H1 (cell line): ENCODE measurements at regions not wholly inside any gene's neighbourhood (a gene's known extent, or its start where the extent isn't known, plus 50 kb on each side); places are given as distances from the start of the nearest gene placed in this dataset.

ENCODE experiments used
- CTCF ChIA-PET: fragments of 300-600 bp; sonication (Branson Sonifier 250); formaldehyde crosslinking; loops from one replicate; lab custom pipeline; 2021; ENCODE audit not compliant: partially characterized antibody; lab: Charles Lee
- POLR2A ChIA-PET: fragments of 300-600 bp; sonication (Branson Sonifier 250); formaldehyde crosslinking; loops from one replicate; lab custom pipeline; 2021; ENCODE audit warnings: inconsistent platforms; ENCODE audit not compliant: partially characterized antibody; lab: Charles Lee
- DNase-seq, 2 experiments: peaks; one replicate each; pipeline versions ENCODE4 v3.0.0 to v3.0.0-alpha.2; 2010 to 2022; ENCODE audit warnings: low spot score in 2 of 2, low read depth in 1 of 2, mixed read lengths in 1 of 2
- FAIRE-seq: peaks from 2 replicates; lab custom pipeline; 2011; peaks lifted over from hg19 to GRCh38; lab: Jason Lieb, UNC
- H2AFZ ChIP-seq: 2 replicates; pipeline ENCODE4 v1.8.1; 2012; ENCODE audit warnings: low read length, inconsistent platforms
- H2AK5ac ChIP-seq: 2 replicates; pipeline ENCODE4 v1.6.1; 2013; ENCODE audit warnings: low read depth, low read length
- H2BK120ac ChIP-seq: replicated peaks from 2 replicates; pipeline ENCODE3; 2013; ENCODE audit warnings: low read depth, low read length, inconsistent platforms
- H2BK12ac ChIP-seq: 2 replicates; pipeline ENCODE4 v1.6.1; 2013; ENCODE audit warnings: low read depth, low read length
- H2BK15ac ChIP-seq: 2 replicates; pipeline ENCODE4 v1.6.1; 2013; ENCODE audit warnings: low read length
- H2BK20ac ChIP-seq: 2 replicates; pipeline ENCODE4 v1.6.1; 2013; ENCODE audit warnings: low read length
- H2BK5ac ChIP-seq: 2 replicates; pipeline ENCODE4 v1.6.1; 2013; ENCODE audit warnings: low read depth, low read length
- H3K14ac ChIP-seq: 2 replicates; pipeline ENCODE4 v1.6.1; 2013; ENCODE audit warnings: inconsistent platforms; ENCODE audit not compliant: insufficient read length
- H3K18ac ChIP-seq: 2 replicates; pipeline ENCODE4 v1.6.1; 2013; ENCODE audit warnings: low read length; ENCODE audit errors: extremely low read depth
- H3K23ac ChIP-seq: 2 replicates; pipeline ENCODE4 v1.6.1; 2013; ENCODE audit warnings: inconsistent platforms; ENCODE audit not compliant: insufficient read length
- H3K23me2 ChIP-seq: 2 replicates; pipeline ENCODE4 v1.6.1; 2013; ENCODE audit warnings: low read depth, low read length
- H3K27ac ChIP-seq: 2 replicates; pipeline ENCODE4 v1.6.1; 2011; ENCODE audit warnings: low read depth, low read length, inconsistent platforms
- H3K27me3 ChIP-seq, 4 experiments: replicated peaks in 1 of 4; 1 replicate in 1 of 4; 2 replicates in 3 of 4; pipeline versions ENCODE4 v1.6.1 to v1.8.1; 2011 to 2013; ENCODE audit warnings: low read length in 3 of 4, mild to moderate bottlenecking in 3 of 4, inconsistent platforms in 2 of 4, mixed read lengths in 2 of 4, moderate library complexity in 1 of 4; ENCODE audit not compliant: control insufficient read depth in 3 of 4, insufficient read depth in 3 of 4; ENCODE audit errors: extremely low read depth in 1 of 4
- H3K36me3 ChIP-seq, 4 experiments: 2 replicates each; pipeline versions ENCODE4 v1.6.1 to v1.8.1; 2011 to 2013; ENCODE audit warnings: mild to moderate bottlenecking in 4 of 4, low read length in 3 of 4, moderate library complexity in 2 of 4, control low read depth in 1 of 4, inconsistent platforms in 1 of 4; ENCODE audit not compliant: insufficient read depth in 4 of 4, control insufficient read depth in 2 of 4
- H3K4ac ChIP-seq: replicated peaks from 2 replicates; pipeline ENCODE3; 2013; ENCODE audit warnings: low read length, low read depth, mixed read lengths, inconsistent platforms; ENCODE audit not compliant: insufficient read length
- H3K4me1 ChIP-seq, 4 experiments: replicated peaks in 1 of 4; 1 replicate in 1 of 4; 2 replicates in 3 of 4; pipeline versions ENCODE4 v1.6.1 to v1.8.1; 2011 to 2013; ENCODE audit warnings: low read length in 3 of 4, inconsistent platforms in 2 of 4, mixed read lengths in 1 of 4; ENCODE audit not compliant: insufficient read depth in 4 of 4, control insufficient read depth in 3 of 4
- H3K4me2 ChIP-seq, 2 experiments: 2 replicates each; pipeline versions ENCODE4 v1.6.1 to v1.8.1; 2011 to 2013; ENCODE audit warnings: low read depth in 2 of 2, low read length in 2 of 2, control low read depth in 1 of 2, inconsistent platforms in 1 of 2, mild to moderate bottlenecking in 1 of 2; ENCODE audit not compliant: insufficient read depth in 1 of 2
- H3K4me3 ChIP-seq, 4 experiments: fragments of 200-600, 300-600 bp in 1 of 4; sonication (generic), shearing (Covaris generic), sonication (Bioruptor Twin) in 1 of 4; 2 replicates each; pipeline versions ENCODE4 v1.5.1 to v1.8.1; 2011 to 2016; ENCODE audit warnings: low read length in 4 of 4, low read depth in 3 of 4, control low read depth in 2 of 4, inconsistent platforms in 2 of 4, mild to moderate bottlenecking in 2 of 4, mixed read lengths in 1 of 4, moderate library complexity in 1 of 4; ENCODE audit not compliant: insufficient read depth in 2 of 4; ENCODE audit errors: extremely low read depth in 1 of 4
- H3K56ac ChIP-seq: replicated peaks from 2 replicates; pipeline ENCODE3; 2013; ENCODE audit warnings: low read depth, mild to moderate bottlenecking, mixed read lengths, low read length, inconsistent platforms; ENCODE audit not compliant: insufficient read length
- H3K79me1 ChIP-seq: 2 replicates; pipeline ENCODE4 v1.6.1; 2013; ENCODE audit warnings: low read depth, low read length, control low read depth
- H3K79me2 ChIP-seq, 2 experiments: 2 replicates each; pipeline versions ENCODE4 v1.6.1 to v1.8.1; 2012 to 2013; ENCODE audit warnings: low read length in 2 of 2, mild to moderate bottlenecking in 2 of 2, inconsistent platforms in 1 of 2; ENCODE audit not compliant: insufficient read depth in 2 of 2, control insufficient read depth in 1 of 2
- H3K9ac ChIP-seq, 4 experiments: replicated peaks in 1 of 4; 1 replicate in 1 of 4; 2 replicates in 3 of 4; pipeline versions ENCODE4 v1.6.1 to v1.8.1; 2011 to 2013; ENCODE audit warnings: low read depth in 3 of 4, low read length in 3 of 4, control low read depth in 2 of 4, mild to moderate bottlenecking in 2 of 4, moderate library complexity in 2 of 4, inconsistent platforms in 1 of 4; ENCODE audit errors: extremely low read depth in 1 of 4
- H3K9me3 ChIP-seq, 2 experiments: 2 replicates each; pipeline versions ENCODE4 v1.6.1 to v1.8.1; 2012 to 2013; ENCODE audit warnings: mild to moderate bottlenecking in 2 of 2, moderate library complexity in 2 of 2, control low read depth in 1 of 2, inconsistent platforms in 1 of 2, low read depth in 1 of 2, low read length in 1 of 2, mixed read lengths in 1 of 2; ENCODE audit not compliant: insufficient read depth in 2 of 2
- H4K20me1 ChIP-seq, 2 experiments: replicated peaks in 1 of 2; 2 replicates each; pipeline versions ENCODE3 to v1.8.1; 2011 to 2013; ENCODE audit warnings: inconsistent platforms in 2 of 2, low read length in 2 of 2, mild to moderate bottlenecking in 1 of 2; ENCODE audit not compliant: insufficient read depth in 2 of 2, control insufficient read depth in 1 of 2
- H4K5ac ChIP-seq: 2 replicates; pipeline ENCODE4 v1.6.1; 2013; ENCODE audit warnings: low read length, low read depth, mixed read lengths, inconsistent platforms; ENCODE audit not compliant: insufficient read length
- H4K8ac ChIP-seq: 2 replicates; pipeline ENCODE4 v1.8.0; 2013; ENCODE audit warnings: mild to moderate bottlenecking, moderate library complexity, low read length, inconsistent platforms; ENCODE audit not compliant: insufficient read depth; ENCODE audit errors: extremely low read depth
- H4K91ac ChIP-seq: replicated peaks from 2 replicates; pipeline ENCODE3; 2013; ENCODE audit warnings: low read length, mixed read lengths, inconsistent platforms; ENCODE audit not compliant: insufficient read length
- ATF3 ChIP-seq: IDR thresholded peaks from 2 replicates; pipeline ENCODE4 v1.6.1; 2011; ENCODE audit warnings: low read depth, mild to moderate bottlenecking, low read length; ENCODE audit not compliant: insufficient read depth
- CBX5 ChIP-seq: fragments of 300-800, 300-1000 bp; sonication (generic); IDR thresholded peaks from 2 replicates; pipeline ENCODE4 v1.7.1; 2016; ENCODE audit warnings: antibody characterized with exemption, low read length, low read depth
- CBX8 ChIP-seq: fragments of 300-800, 300-1000 bp; sonication (generic); IDR thresholded peaks from 2 replicates; pipeline ENCODE4 v1.7.1; 2016; ENCODE audit warnings: low read depth, low read length, borderline replicate concordance
- CTCF ChIP-seq, 3 experiments: IDR thresholded peaks; 1 replicate in 2 of 3; 2 replicates in 1 of 3; pipeline versions ENCODE4 v1.5.1 to v1.6.1; 2011; ENCODE audit warnings: low read length in 3 of 3, mild to moderate bottlenecking in 3 of 3, inconsistent platforms in 2 of 3, low read depth in 1 of 3, moderate library complexity in 1 of 3; ENCODE audit not compliant: insufficient read depth in 1 of 3; ENCODE audit errors: control extremely low read depth in 1 of 3
- EGR1 ChIP-seq: IDR thresholded peaks from 2 replicates; pipeline ENCODE4 v1.6.1; 2011; ENCODE audit warnings: low read depth, low read length, borderline replicate concordance
- FOSL1 ChIP-seq: IDR thresholded peaks from 2 replicates; pipeline ENCODE4 v1.6.1; 2011; ENCODE audit warnings: mild to moderate bottlenecking, low read depth, low read length, moderate library complexity; ENCODE audit not compliant: insufficient read depth
- RFX5 ChIP-seq: IDR thresholded peaks from 2 replicates; pipeline ENCODE4 v1.6.1; 2011; ENCODE audit warnings: low read depth, low read length, improper control_type of control experiment, borderline replicate concordance
- TCF12 ChIP-seq: IDR thresholded peaks from 2 replicates; pipeline ENCODE4 v1.6.1; 2011; ENCODE audit warnings: low read depth, mild to moderate bottlenecking, low read length
- WGBS, 2 experiments: shearing (Covaris generic) in 1 of 2; methylation state at CpG; one replicate each; pipeline versions ENCODE4 v1.1.6 to v1.1.7; 2013 to 2015; ENCODE audit warnings: low lambda C conversion rate in 2 of 2, mixed read lengths in 2 of 2, inconsistent platforms in 1 of 2, low coverage in 1 of 2, missing lambda C conversion rate in 1 of 2; ENCODE audit not compliant: insufficient replicate concordance in 2 of 2, insufficient coverage in 1 of 2, insufficient read length in 1 of 2; ENCODE audit errors: extremely low coverage in 1 of 2, missing lambda C conversion rate in 1 of 2; 5-methylcytosine and 5-hydroxymethylcytosine counted together

- Histone ChIP-seq H3K4me2 (no peak overlapping the region), H3K36me3 (no peaks in the 10 kb centered on the region), H2BK20ac (no peak overlapping the region), H3K23ac (no peak overlapping the region), H2AFZ (0 out of 2 replicates have a peak overlapping the region, but pooled peaks have one; percentile 85), H2BK12ac (no peak overlapping the region), H3K9me3 (0 out of 4 replicates have a peak, but pooled peaks cover 0 to under 1% of the 10 kb centered on the region in 2 experiments), H3K23me2 (no peaks in the 10 kb centered on the region), H4K5ac (no peak overlapping the region), H2BK15ac (no peak overlapping the region), H3K56ac (no peak overlapping the region), H3K9ac (no peak overlapping the region), H3K27ac (no peak overlapping the region), H2BK120ac (no peak overlapping the region), H2AK5ac (no peak overlapping the region), H3K27me3 (no peaks in the 10 kb centered on the region), H4K8ac (no peak overlapping the region), H3K14ac (no peak overlapping the region), H3K18ac (no peak overlapping the region), H4K20me1 (no peaks in the 10 kb centered on the region), H2BK5ac (no peak overlapping the region), H3K79me2 (no peaks in the 10 kb centered on the region), H3K79me1 (no peaks in the 10 kb centered on the region), H4K91ac (no peak overlapping the region), H3K4ac (no peak overlapping the region), H3K4me1 (peaks cover 0 to 5% (median 2%) of the 10 kb centered on the region in 4 experiments; a peak in 2 of 7 replicates), H3K4me3 (no peak overlapping the region)
- no peak for TF ChIP-seq CBX8
- TF ChIP-seq EGR1 = no peak
- no peak for TF ChIP-seq CTCF (IDR thresholded peaks at IDR 0.05; ENCODE audit: control extremely low read depth in 1 of 3, insufficient read depth in 1 of 3, low read depth in 1 of 3, low read length in 3 of 3)
- TF ChIP-seq RFX5 = no peak
- TF ChIP-seq FOSL1 = no peak
- TF ChIP-seq ATF3 = no peak
- no peak for TF ChIP-seq CBX5
- no peak for TF ChIP-seq TCF12
- ChIA-PET CTCF (interaction anchor here (0.6 kb wide), 1 partner anchor 594 kb away, joined by 3 read pairs; no protein-coding TSS in a partner anchor), POLR2A (interaction anchor here (0.6 kb wide), 1 partner anchor 66 kb away, joined by 3 read pairs; no protein-coding TSS in a partner anchor)
- WGBS, 2 experiments = 88% methylated on average over 17 of the region's 17 CpGs; no CpG with 5 or more reads in 1 of the 2 experiments
- DNase-seq = no peak
- no peak for FAIRE-seq
These were observed 99.4 kb downstream of the AASDHPPT start for GRCh38 chr11:106176817-106177216.
